H9 (cell line): ENCODE measurements at regions not wholly inside any gene's neighbourhood (a gene's known extent, or its start where the extent isn't known, plus 50 kb on each side); places are given as distances from the start of the nearest gene placed in this dataset.

Experiments used
- DNase-seq: peaks from one replicate; pipeline ENCODE4 v3.0.0-alpha.2; 2017
- H2AFZ ChIP-seq: one replicate; pipeline ENCODE4 v1.6.1; 2013; ENCODE audit warnings: mild to moderate bottlenecking, low read length, control low read depth, moderate library complexity
- H2AK5ac ChIP-seq: 2 replicates; pipeline ENCODE4 v1.6.1; 2013; ENCODE audit warnings: low read length, control low read depth, mixed read lengths; ENCODE audit not compliant: insufficient read length
- H2BK120ac ChIP-seq: one replicate; pipeline ENCODE4 v1.6.1; 2013; ENCODE audit warnings: low read depth, mild to moderate bottlenecking, low read length, control low read depth, inconsistent platforms; ENCODE audit not compliant: poor library complexity, severe bottlenecking
- H2BK12ac ChIP-seq: 2 replicates; pipeline ENCODE4 v1.6.1; 2013; ENCODE audit warnings: low read length, control low read depth, mixed read lengths, low read depth; ENCODE audit not compliant: insufficient read length
- H2BK15ac ChIP-seq: 2 replicates; pipeline ENCODE4 v1.6.1; 2013; ENCODE audit warnings: low read depth, low read length, control low read depth
- H2BK20ac ChIP-seq: one replicate; pipeline ENCODE4 v1.6.1; 2013; ENCODE audit warnings: low read depth, mild to moderate bottlenecking, low read length, control low read depth, inconsistent platforms; ENCODE audit not compliant: poor library complexity, severe bottlenecking
- H2BK5ac ChIP-seq: 2 replicates; pipeline ENCODE4 v1.6.1; 2013; ENCODE audit warnings: low read length, control low read depth, mixed read lengths; ENCODE audit not compliant: insufficient read length
- H3K14ac ChIP-seq: 2 replicates; pipeline ENCODE4 v1.6.1; 2013; ENCODE audit warnings: low read length, control low read depth; ENCODE audit not compliant: insufficient read depth
- H3K18ac ChIP-seq: 2 replicates; pipeline ENCODE4 v1.6.1; 2013; ENCODE audit warnings: low read depth, mild to moderate bottlenecking, mixed read lengths, low read length, control low read depth; ENCODE audit not compliant: insufficient read length
- H3K23ac ChIP-seq: 2 replicates; pipeline ENCODE4 v1.6.1; 2013; ENCODE audit warnings: low read length, control low read depth, mixed read lengths, low read depth; ENCODE audit not compliant: insufficient read length
- H3K23me2 ChIP-seq: 2 replicates; pipeline ENCODE4 v1.6.1; 2013; ENCODE audit warnings: low read depth, mild to moderate bottlenecking, mixed read lengths, low read length, control low read depth; ENCODE audit not compliant: insufficient read length, poor library complexity, severe bottlenecking
- H3K27ac ChIP-seq: 2 replicates; pipeline ENCODE4 v1.5.1; 2013; ENCODE audit warnings: low read length, control low read depth, mixed read lengths, low read depth; ENCODE audit not compliant: insufficient read length
- H3K27me3 ChIP-seq: 2 replicates; pipeline ENCODE4 v1.6.1; 2013; ENCODE audit warnings: low read length, control low read depth, inconsistent platforms; ENCODE audit not compliant: insufficient read depth
- H3K4ac ChIP-seq: 2 replicates; pipeline ENCODE4 v1.6.1; 2013; ENCODE audit warnings: low read depth, mild to moderate bottlenecking, control low read depth, inconsistent platforms, low read length, moderate library complexity
- H3K4me1 ChIP-seq: 2 replicates; pipeline ENCODE4 v1.6.1; 2013; ENCODE audit warnings: low read length, control low read depth, inconsistent platforms; ENCODE audit not compliant: insufficient read depth
- H3K4me2 ChIP-seq: 2 replicates; pipeline ENCODE4 v1.6.1; 2013; ENCODE audit warnings: low read length, control low read depth, mixed read lengths; ENCODE audit not compliant: insufficient read length, insufficient read depth
- H3K56ac ChIP-seq: 2 replicates; pipeline ENCODE4 v1.6.1; 2013; ENCODE audit warnings: low read depth, mild to moderate bottlenecking, mixed read lengths, low read length, control low read depth; ENCODE audit not compliant: insufficient read length
- H3K79me1 ChIP-seq: 2 replicates; pipeline ENCODE4 v1.6.1; 2013; ENCODE audit warnings: low read depth, mild to moderate bottlenecking, moderate library complexity, low read length, control low read depth, inconsistent platforms; ENCODE audit not compliant: insufficient read depth, poor library complexity, severe bottlenecking
- H3K79me2 ChIP-seq: 2 replicates; pipeline ENCODE4 v1.6.1; 2013; ENCODE audit warnings: low read length, control low read depth, inconsistent platforms; ENCODE audit not compliant: insufficient read depth
- H3K9ac ChIP-seq: 2 replicates; pipeline ENCODE4 v1.6.1; 2013; ENCODE audit warnings: low read length, control low read depth, mixed read lengths; ENCODE audit not compliant: insufficient read length; ENCODE audit errors: extremely low read depth
- H3K9me3 ChIP-seq: one replicate; pipeline ENCODE4 v1.6.1; 2013; ENCODE audit warnings: low read depth, low read length, inconsistent platforms; ENCODE audit not compliant: control insufficient read depth
- H3T11ph ChIP-seq: one replicate; pipeline ENCODE4 v1.6.1; 2013; ENCODE audit warnings: mild to moderate bottlenecking, low read length, control low read depth, inconsistent platforms
- H4K20me1 ChIP-seq: one replicate; pipeline ENCODE4 v1.6.1; 2013; ENCODE audit not compliant: control insufficient read depth, insufficient read length, insufficient read depth
- H4K5ac ChIP-seq: 2 replicates; pipeline ENCODE4 v1.6.1; 2013; ENCODE audit warnings: low read depth, mild to moderate bottlenecking, mixed read lengths, low read length, control low read depth; ENCODE audit not compliant: insufficient read length
- H4K8ac ChIP-seq: replicated peaks from 2 replicates; pipeline ENCODE4 v1.6.1; 2013; ENCODE audit warnings: low read length, control low read depth, mixed read lengths, low read depth; ENCODE audit not compliant: insufficient read length
- H4K91ac ChIP-seq: 2 replicates; pipeline ENCODE4 v1.6.1; 2013; ENCODE audit warnings: low read depth, mild to moderate bottlenecking, moderate library complexity, mixed read lengths, low read length, control low read depth; ENCODE audit not compliant: insufficient read length
- H3K27ac Mint-ChIP-seq, 3 experiments: 2 replicates in 2 of 3; 3 replicates in 1 of 3; pipeline ENCODE4 v1.8.0; 2020 to 2021; ENCODE audit warnings: mixed read lengths in 3 of 3, mild to moderate bottlenecking in 1 of 3, moderate library complexity in 1 of 3
- H3K27me3 Mint-ChIP-seq: 2 replicates; pipeline ENCODE4 v1.8.0; 2021; ENCODE audit warnings: low read depth, mild to moderate bottlenecking, moderate library complexity, mixed read lengths
- H3K36me3 Mint-ChIP-seq, 3 experiments: 2 replicates in 2 of 3; 3 replicates in 1 of 3; pipeline ENCODE4 v1.8.0; 2020 to 2021; ENCODE audit warnings: low read depth in 3 of 3, mixed read lengths in 3 of 3; ENCODE audit not compliant: insufficient read depth in 1 of 3
- H3K4me1 Mint-ChIP-seq, 2 experiments: 2 replicates each; pipeline ENCODE4 v1.8.0; 2020; ENCODE audit warnings: mixed read lengths in 2 of 2
- H3K4me3 Mint-ChIP-seq, 2 experiments: 2 replicates in 1 of 2; 3 replicates in 1 of 2; pipeline ENCODE4 v1.8.0; 2020 to 2021; ENCODE audit warnings: mild to moderate bottlenecking in 2 of 2, mixed read lengths in 2 of 2, moderate library complexity in 1 of 2
- H3K9me3 Mint-ChIP-seq, 2 experiments: 2 replicates in 1 of 2; 3 replicates in 1 of 2; pipeline ENCODE4 v1.8.0; 2020; ENCODE audit warnings: mild to moderate bottlenecking in 2 of 2, mixed read lengths in 2 of 2, moderate library complexity in 1 of 2
- CTCF ChIP-seq: fragments of 200-600 bp; sonication (generic); conservative IDR thresholded peaks from 3 replicates; pipeline ENCODE4 v1.8.0; 2021; ENCODE audit warnings: antibody characterized with exemption, mild to moderate bottlenecking
- WGBS: extraction: QIAGEN DNeasy Blood & Tissue Kit; methylation state at CpG from one replicate; pipeline ENCODE4 v1.1.7; 2013; ENCODE audit warnings: missing lambda C conversion rate, low lambda C conversion rate, mixed read lengths; ENCODE audit not compliant: insufficient read length; ENCODE audit errors: extremely low coverage; 5-methylcytosine and 5-hydroxymethylcytosine counted together

DNA sequence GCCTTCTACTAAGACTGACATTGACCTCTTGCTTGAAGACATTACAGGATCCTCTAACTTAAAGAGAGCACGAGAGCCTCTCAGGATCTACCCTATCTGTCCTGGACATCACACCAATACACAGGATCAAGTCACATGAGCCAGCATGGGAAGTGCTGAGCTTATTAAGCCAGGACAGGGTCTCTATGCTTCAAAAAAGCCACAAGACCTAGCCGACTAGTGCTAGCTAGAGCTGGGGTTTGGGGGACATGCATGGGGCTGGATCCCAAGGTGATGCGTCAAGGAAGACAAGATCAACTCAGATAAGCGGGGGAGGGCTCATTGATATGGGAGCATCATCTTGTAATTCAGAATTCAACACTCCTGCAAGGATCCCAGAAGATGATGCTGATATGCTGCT is 167.2 kb upstream of the TAB2 start:
- Histone ChIP-seq H3K4me1 (no peaks in the 10 kb centered on the region), H4K91ac (no peak overlapping the region), H3K9ac (no peak overlapping the region), H3K79me2 (no peaks in the 10 kb centered on the region), H3K27ac (no peak overlapping the region), H2AK5ac (no peak overlapping the region), H3T11ph (no peak overlapping the region), H3K56ac (no peak overlapping the region), H3K9me3 (no peaks in the 10 kb centered on the region), H3K79me1 (no peaks in the 10 kb centered on the region), H3K4ac (no peak overlapping the region), H2BK120ac (no peak overlapping the region), H2BK12ac (no peak overlapping the region), H3K23ac (no peak overlapping the region), H3K4me2 (no peak overlapping the region), H2AFZ (no peak overlapping the region), H4K20me1 (no peaks in the 10 kb centered on the region), H3K18ac (no peak overlapping the region), H3K23me2 (no peaks in the 10 kb centered on the region), H4K5ac (no peak overlapping the region), H2BK20ac (no peak overlapping the region), H2BK15ac (no peak overlapping the region), H2BK5ac (no peak overlapping the region), H4K8ac (no peak overlapping the region), H3K14ac (no peak overlapping the region), H3K27me3 (no peaks in the 10 kb centered on the region)
- Mint-ChIP-seq H3K27ac (no peak overlapping the region), H3K36me3 (no peaks in the 10 kb centered on the region; a peak in 2 of 7 replicates), H3K9me3 (0 out of 5 replicates have a peak, but pooled peaks cover 0 to 1% of the 10 kb centered on the region in 2 experiments), H3K4me3 (no peak overlapping the region), H3K27me3 (no peaks in the 10 kb centered on the region; the same call in none of the 2 replicates), H3K4me1 (no peaks in the 10 kb centered on the region)
- WGBS = no CpG with 5 or more reads among the region's 4 CpGs
- DNase-seq = no peak
- no peak for TF ChIP-seq CTCF
